Sigmoid colon (tissue), 4 donors: ENCODE measurements at regions not wholly inside any gene's neighbourhood (a gene's known extent, or its start where the extent isn't known, plus 50 kb on each side); places are given as distances from the start of the nearest gene placed in this dataset.

Experiments
- CTCF ChIP-seq, 4 experiments: fragments of 450-650 bp in 3 of 4; fragments of 200-600 bp in 1 of 4; IDR thresholded peaks; one replicate each; pipeline ENCODE4 v1.5.1; 2016 to 2019; ENCODE audit warnings: antibody characterized with exemption in 4 of 4, mild to moderate bottlenecking in 3 of 4, moderate library complexity in 2 of 4
- EP300 ChIP-seq, 4 donors: sonication (generic); formaldehyde crosslinking; IDR thresholded peaks; one replicate each; pipeline ENCODE4 v1.6.1; 2017; ENCODE audit warnings: antibody characterized with exemption in 4 of 4
- POLR2A ChIP-seq, 2 donors: fragments of 450-650 bp; IDR thresholded peaks; one replicate each; pipeline ENCODE4 v1.6.1; 2016; ENCODE audit warnings: antibody characterized with exemption in 2 of 2, mild to moderate bottlenecking in 2 of 2, moderate library complexity in 2 of 2
- POLR2AphosphoS5 ChIP-seq, 4 donors: sonication (generic); formaldehyde crosslinking; IDR thresholded peaks; one replicate each; pipeline ENCODE4 v1.6.1; 2017; ENCODE audit warnings: antibody characterized with exemption in 4 of 4

GRCh38 chr12:31219521-31219920 lies 106.4 kb downstream of the SINHCAF start:
- TF ChIP-seq CTCF (IDR thresholded peaks at IDR 0.05) (no peak), POLR2A (IDR thresholded peaks at IDR 0.05) (no peak), EP300 (IDR thresholded peaks at IDR 0.05) (no peak), POLR2AphosphoS5 (IDR thresholded peaks at IDR 0.05) (no peak)
